IMR-90 (cell line): ENCODE measurements at regions not wholly inside any gene's neighbourhood (a gene's known extent, or its start where the extent isn't known, plus 50 kb on each side); places are given as distances from the start of the nearest gene placed in this dataset.

ENCODE experiments used
- ATAC-seq: fragments of 200-7000 bp; cut with Tn5 transposase; 2 replicates; pipeline ENCODE4 v1.9.1; 2020; ENCODE audit warnings: low read depth, mild to moderate bottlenecking, moderate library complexity
- BruUV-seq: library from RNA; stranded (reverse); fragments of 400-500 nt; replicated peaks from 2 replicates; lab custom pipeline; 2021; lab: Mats Ljungman, UMichigan
- CTCF ChIA-PET: fragments of 300-600 bp; formaldehyde crosslinking; extraction: SDS; loops from one replicate; lab custom pipeline; 2021; ENCODE audit warnings: antibody characterized with exemption; lab: Yijun Ruan, JAX
- POLR2A ChIA-PET: fragments of 300-600 bp; sonication (Branson Sonifier 250); formaldehyde crosslinking; loops from one replicate; lab custom pipeline; 2022; ENCODE audit warnings: antibody characterized with exemption; ENCODE audit not compliant: unreplicated experiment; lab: Charles Lee
- DNase-seq: peaks from one replicate; pipeline ENCODE4 v3.0.0; 2013
- H2AFZ ChIP-seq: replicated peaks from 2 replicates; pipeline ENCODE3; 2013; ENCODE audit warnings: low read length, mild to moderate bottlenecking; ENCODE audit not compliant: poor library complexity
- H2AK5ac ChIP-seq: 2 replicates; pipeline ENCODE4 v1.6.1; 2013; ENCODE audit warnings: low read depth, low read length, inconsistent platforms
- H2AK9ac ChIP-seq: replicated peaks from 2 replicates; pipeline ENCODE3; 2013; ENCODE audit warnings: mild to moderate bottlenecking, low read depth, low read length, moderate library complexity; ENCODE audit not compliant: poor library complexity
- H2BK120ac ChIP-seq: 2 replicates; pipeline ENCODE4 v1.6.1; 2013; ENCODE audit warnings: low read depth, low read length, inconsistent platforms
- H2BK15ac ChIP-seq: 3 replicates; pipeline ENCODE4 v1.6.1; 2013; ENCODE audit warnings: low read depth, low read length, inconsistent platforms
- H2BK20ac ChIP-seq: 2 replicates; pipeline ENCODE4 v1.6.1; 2013; ENCODE audit warnings: low read depth, mild to moderate bottlenecking, inconsistent platforms, low read length, moderate library complexity
- H2BK5ac ChIP-seq: 2 replicates; pipeline ENCODE4 v1.6.1; 2013; ENCODE audit warnings: mild to moderate bottlenecking, low read depth, low read length, inconsistent platforms; ENCODE audit not compliant: poor library complexity, severe bottlenecking
- H3K14ac ChIP-seq: replicated peaks from 2 replicates; pipeline ENCODE4 v1.6.1; 2013; ENCODE audit warnings: low read depth, low read length, inconsistent platforms
- H3K18ac ChIP-seq: 2 replicates; pipeline ENCODE4 v1.6.1; 2013; ENCODE audit warnings: low read depth, low read length, control low read depth
- H3K23ac ChIP-seq: 2 replicates; pipeline ENCODE4 v1.6.1; 2013; ENCODE audit warnings: low read depth, low read length, inconsistent platforms
- H3K27ac ChIP-seq: 2 replicates; pipeline ENCODE4 v1.5.1; 2013; ENCODE audit warnings: mild to moderate bottlenecking, control low read depth, low read length; ENCODE audit not compliant: insufficient read depth
- H3K27me3 ChIP-seq: 2 replicates; pipeline ENCODE4 v1.6.1; 2013; ENCODE audit warnings: low read length; ENCODE audit not compliant: control insufficient read depth, insufficient read depth
- H3K36me3 ChIP-seq: 2 replicates; pipeline ENCODE4 v1.6.1; 2013; ENCODE audit warnings: low read length, mixed read lengths; ENCODE audit not compliant: control insufficient read depth, insufficient read depth
- H3K4ac ChIP-seq: 2 replicates; pipeline ENCODE4 v1.6.1; 2013; ENCODE audit warnings: low read depth, low read length, inconsistent platforms
- H3K4me1 ChIP-seq: 2 replicates; pipeline ENCODE4 v1.6.1; 2013; ENCODE audit warnings: low read length, mixed read lengths; ENCODE audit not compliant: control insufficient read depth, insufficient read depth
- H3K4me2 ChIP-seq: 2 replicates; pipeline ENCODE4 v1.6.1; 2013; ENCODE audit warnings: low read depth, mild to moderate bottlenecking, control low read depth, low read length, moderate library complexity
- H3K4me3 ChIP-seq: 2 replicates; pipeline ENCODE4 v1.5.1; 2013; ENCODE audit warnings: low read depth, mild to moderate bottlenecking, control low read depth, low read length, moderate library complexity; ENCODE audit not compliant: insufficient read depth
- H3K56ac ChIP-seq: 2 replicates; pipeline ENCODE4 v1.6.1; 2013; ENCODE audit warnings: low read length, inconsistent platforms; ENCODE audit not compliant: insufficient read depth; ENCODE audit errors: extremely low read depth
- H3K79me1 ChIP-seq, 2 experiments: 2 replicates each; pipeline ENCODE4 v1.6.1; 2013; ENCODE audit warnings: low read length in 2 of 2, inconsistent platforms in 1 of 2, low read depth in 1 of 2
- H3K9ac ChIP-seq: 2 replicates; pipeline ENCODE4 v1.6.1; 2013; ENCODE audit warnings: low read depth, low read length, control low read depth
- H3K9me1 ChIP-seq: 2 replicates; pipeline ENCODE4 v1.6.1; 2013; ENCODE audit warnings: low read length, inconsistent platforms; ENCODE audit not compliant: insufficient read depth
- H3K9me3 ChIP-seq: 2 replicates; pipeline ENCODE4 v1.6.1; 2013; ENCODE audit warnings: low read length; ENCODE audit not compliant: control insufficient read depth, insufficient read depth
- H4K20me1 ChIP-seq: 2 replicates; pipeline ENCODE4 v1.6.1; 2013; ENCODE audit warnings: low read length, inconsistent platforms; ENCODE audit not compliant: insufficient read depth
- H4K5ac ChIP-seq: 2 replicates; pipeline ENCODE4 v1.6.1; 2013; ENCODE audit warnings: mild to moderate bottlenecking, low read depth, low read length, control low read depth
- H4K8ac ChIP-seq, 2 experiments: 2 replicates each; pipeline ENCODE4 v1.6.1; 2013; ENCODE audit warnings: low read depth in 2 of 2, low read length in 2 of 2, control low read depth in 1 of 2, inconsistent platforms in 1 of 2
- H4K91ac ChIP-seq: 2 replicates; pipeline ENCODE4 v1.6.1; 2013; ENCODE audit warnings: low read depth, low read length, inconsistent platforms; ENCODE audit not compliant: insufficient read depth
- CEBPB ChIP-seq: IDR thresholded peaks from 2 replicates; pipeline ENCODE4 v1.6.1; 2012; ENCODE audit warnings: low read depth, low read length, improper control_type of control experiment
- CHD1 ChIP-seq: IDR thresholded peaks from 2 replicates; pipeline ENCODE4 v1.6.1; 2012; ENCODE audit warnings: low read depth, low read length, improper control_type of control experiment
- CTCF ChIP-seq: conservative IDR thresholded peaks from 2 replicates; pipeline ENCODE4 v1.5.1; 2012; ENCODE audit warnings: mild to moderate bottlenecking, low read depth, low read length, improper control_type of control experiment
- ELK1 ChIP-seq: fragments of 150-350 bp; IDR thresholded peaks from 2 replicates; pipeline ENCODE4 v1.6.1; 2016; ENCODE audit warnings: low read depth, mild to moderate bottlenecking, low read length, moderate library complexity, borderline replicate concordance
- FOS ChIP-seq: fragments of 150-350 bp; IDR thresholded peaks from 2 replicates; pipeline ENCODE4 v1.6.1; 2016; ENCODE audit warnings: low read depth, low read length
- MAFK ChIP-seq: IDR thresholded peaks from 2 replicates; pipeline ENCODE4 v1.6.1; 2012; ENCODE audit warnings: low read depth, low read length, improper control_type of control experiment
- MAZ ChIP-seq: IDR thresholded peaks from 2 replicates; pipeline ENCODE4 v1.6.1; 2012; ENCODE audit warnings: low read depth, mild to moderate bottlenecking, low read length, improper control_type of control experiment, moderate library complexity, borderline replicate concordance
- NFE2L2 ChIP-seq: fragments of 150-350 bp; IDR thresholded peaks from 2 replicates; pipeline ENCODE4 v1.6.1; 2016; ENCODE audit warnings: low read depth, mild to moderate bottlenecking, low read length
- POLR2A ChIP-seq: IDR thresholded peaks from 2 replicates; pipeline ENCODE4 v1.6.1; 2012; ENCODE audit warnings: mild to moderate bottlenecking, low read depth, low read length
- RAD21 ChIP-seq: IDR thresholded peaks from 2 replicates; pipeline ENCODE4 v1.6.1; 2012; ENCODE audit warnings: low read length, improper control_type of control experiment
- RCOR1 ChIP-seq: IDR thresholded peaks from 2 replicates; pipeline ENCODE4 v1.6.1; 2012; ENCODE audit warnings: mild to moderate bottlenecking, low read length, improper control_type of control experiment; ENCODE audit not compliant: insufficient replicate concordance
- RFX5 ChIP-seq: IDR thresholded peaks from 2 replicates; pipeline ENCODE4 v1.8.0; 2012; ENCODE audit warnings: low read depth, mild to moderate bottlenecking, low read length, moderate library complexity
- WGBS, 2 experiments: methylation state at CpG; one replicate each; pipeline versions ENCODE4 v1.1.5 to v1.1.7; 2013; ENCODE audit warnings: missing lambda C conversion rate in 2 of 2; ENCODE audit not compliant: insufficient read length in 1 of 2; ENCODE audit errors: extremely low coverage in 2 of 2; 5-methylcytosine and 5-hydroxymethylcytosine counted together
- dilution Hi-C: fragments of 300-500 bp; cut with HindIII; formaldehyde crosslinking; loops from one replicate; pipeline ENCODE4 v1.14.3; 2018; ENCODE audit warnings: low sequenced_read_pairs; ENCODE audit not compliant: unreplicated experiment
- in situ Hi-C: fragments of 300-500 bp; cut with MboI; formaldehyde crosslinking; loops from 3 replicates; pipeline ENCODE4 v1.14.3; 2019; ENCODE audit warnings: low sequenced_read_pairs, inconsistent platforms, mixed read lengths
- intact Hi-C: fragments of 100-400 bp; cut with micrococcal nuclease; formaldehyde crosslinking; loops from 2 replicates; pipeline ENCODE4 v1.10.0; 2022

GRCh38 chr2:221097568-221097915 is 474.6 kb downstream of the EPHA4 start:
- no peaks in the 10 kb centered on the region for H3K9me3 ChIP-seq
- DNase-seq (peak; percentile 92), ATAC-seq (peak; percentile 91)
- dilution Hi-C loops, result no loop called here
- H3K79me1 ChIP-seq, result no peaks in the 10 kb centered on the region
- POLR2A ChIA-PET, result no interaction called here
- H3K56ac ChIP-seq, result no peak overlapping the region
- H2BK15ac ChIP-seq, result no peak overlapping the region
- no peak overlapping the region for H4K91ac ChIP-seq
- H3K4ac ChIP-seq, result 0 out of 2 replicates have a peak overlapping the region, but pooled peaks have one; percentile 5
- H3K14ac ChIP-seq, result no peak overlapping the region
- no peak overlapping the region for H3K4me2 ChIP-seq
- no peak overlapping the region for H3K23ac ChIP-seq
- H3K9me1 ChIP-seq, result no peaks in the 10 kb centered on the region
- intact Hi-C loops, result loop anchor here (5.0 kb wide), 2 partner anchors 165 to 870 kb away; no protein-coding TSS in a partner anchor
- H3K4me3 ChIP-seq, result no peak overlapping the region
- in situ Hi-C loops, result no loop called here
- no peak overlapping the region for H2BK5ac ChIP-seq
- peak overlapping the region; percentile 24; the same call in 1 of the 2 replicates for H2BK120ac ChIP-seq
- no peaks in the 10 kb centered on the region for H3K36me3 ChIP-seq
- no peak overlapping the region for H3K9ac ChIP-seq
- H3K4me1 ChIP-seq, result peaks cover 6% of the 10 kb centered on the region
- no peak for TF ChIP-seq POLR2A
- TF ChIP-seq MAFK, result peak; percentile 77
- no peak for TF ChIP-seq MAZ
- TF ChIP-seq ELK1, result no peak
- TF ChIP-seq NFE2L2, result no peak
- no peak for TF ChIP-seq CEBPB
- TF ChIP-seq FOS, result peak; percentile 40; the same call in 1 of the 2 replicates
- TF ChIP-seq CTCF, result no peak
- no peak for TF ChIP-seq RAD21
- no peak for TF ChIP-seq RCOR1
- TF ChIP-seq RFX5, result no peak
- no peak for TF ChIP-seq CHD1
- H4K5ac ChIP-seq, result no peak overlapping the region
- H2BK20ac ChIP-seq, result no peak overlapping the region
- H2AK9ac ChIP-seq, result no peak overlapping the region
- H2AFZ ChIP-seq, result peak overlapping the region; percentile 4
- H4K8ac ChIP-seq, result no peak overlapping the region
- H3K18ac ChIP-seq, result no peak overlapping the region
- no peaks in the 10 kb centered on the region for H4K20me1 ChIP-seq
- BruUV-seq, result no TSS peak
- no peak overlapping the region for H2AK5ac ChIP-seq
- no peak overlapping the region for H3K27ac ChIP-seq
- no CpG with 5 or more reads among the region's 1 CpG for WGBS, 2 experiments
- CTCF ChIA-PET, result no interaction called here
- no peaks in the 10 kb centered on the region for H3K27me3 ChIP-seq
